ENCODE measurements at regions not wholly inside any gene's neighbourhood (a gene's known extent, or its start where the extent isn't known, plus 50 kb on each side); places are given as distances from the start of the nearest gene placed in this dataset.

DNA sequence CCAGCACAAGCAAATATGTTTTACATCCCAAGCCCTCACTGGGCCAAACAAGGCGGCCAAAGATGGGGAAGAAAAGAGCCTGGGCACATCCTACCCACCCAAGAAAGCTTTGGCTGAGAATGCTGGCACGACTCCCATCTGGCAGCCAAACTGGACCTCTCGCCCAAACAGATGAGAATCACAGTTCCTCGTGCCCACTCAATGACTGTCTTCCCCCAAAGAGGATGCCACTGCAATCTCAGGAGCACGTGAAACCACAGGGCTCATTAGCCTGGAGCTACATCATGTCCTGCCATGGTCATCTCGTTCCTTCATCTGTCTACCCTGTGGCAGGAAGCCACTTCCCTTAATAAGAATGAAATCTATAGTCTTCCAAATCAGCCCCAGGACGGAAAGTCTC is 536.8 kb downstream of the BNC2 start:
- H3K4me3 ChIP-seq: no peak overlapping the region
- H3K79me2 ChIP-seq (ENCODE audit: low read depth): 0 out of 2 replicates have a peak, but pooled peaks cover 2% of the 10 kb centered on the region
- no peak overlapping the region for H3K27ac ChIP-seq
- H3K9me3 ChIP-seq (ENCODE audit: insufficient read depth, low read depth): no peaks in the 10 kb centered on the region
- H3K9me2 ChIP-seq (ENCODE audit: insufficient read depth): no peaks in the 10 kb centered on the region
- POLR2A ChIA-PET (ENCODE audit: unreplicated experiment): no interaction called here
- H4K20me1 ChIP-seq (ENCODE audit: insufficient read depth): no peaks in the 10 kb centered on the region
- CTCF ChIA-PET: no interaction called here
- H2AFZ ChIP-seq: no peak overlapping the region
- no peaks in the 10 kb centered on the region for H3K36me3 ChIP-seq (ENCODE audit: low read depth)
- H3K4me1 ChIP-seq (replicated peaks; ENCODE audit: insufficient read depth): peaks cover 34% of the 10 kb centered on the region
- H3K27me3 ChIP-seq (ENCODE audit: insufficient read depth, low read depth): no peaks in the 10 kb centered on the region
- BruUV-seq (replicated peaks): no TSS peak
- TF ChIP-seq, protein P1, sequence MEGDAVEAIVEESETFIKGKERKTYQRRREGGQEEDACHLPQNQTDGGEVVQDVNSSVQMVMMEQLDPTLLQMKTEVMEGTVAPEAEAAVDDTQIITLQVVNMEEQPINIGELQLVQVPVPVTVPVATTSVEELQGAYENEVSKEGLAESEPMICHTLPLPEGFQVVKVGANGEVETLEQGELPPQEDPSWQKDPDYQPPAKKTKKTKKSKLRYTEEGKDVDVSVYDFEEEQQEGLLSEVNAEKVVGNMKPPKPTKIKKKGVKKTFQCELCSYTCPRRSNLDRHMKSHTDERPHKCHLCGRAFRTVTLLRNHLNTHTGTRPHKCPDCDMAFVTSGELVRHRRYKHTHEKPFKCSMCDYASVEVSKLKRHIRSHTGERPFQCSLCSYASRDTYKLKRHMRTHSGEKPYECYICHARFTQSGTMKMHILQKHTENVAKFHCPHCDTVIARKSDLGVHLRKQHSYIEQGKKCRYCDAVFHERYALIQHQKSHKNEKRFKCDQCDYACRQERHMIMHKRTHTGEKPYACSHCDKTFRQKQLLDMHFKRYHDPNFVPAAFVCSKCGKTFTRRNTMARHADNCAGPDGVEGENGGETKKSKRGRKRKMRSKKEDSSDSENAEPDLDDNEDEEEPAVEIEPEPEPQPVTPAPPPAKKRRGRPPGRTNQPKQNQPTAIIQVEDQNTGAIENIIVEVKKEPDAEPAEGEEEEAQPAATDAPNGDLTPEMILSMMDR (conservative IDR thresholded peaks at IDR 0.05): no peak
- no peak for TF ChIP-seq EZH2 (IDR thresholded peaks at IDR 0.05; ENCODE audit: low read depth)
- no peak for DNase-seq
- peaks cover 23% of the 10 kb centered on the region for H3F3A ChIP-seq (ENCODE audit: insufficient read depth, low read depth)
- H3K4me2 ChIP-seq: no peak overlapping the region
- intact Hi-C loops (cut with micrococcal nuclease; ENCODE audit: unreplicated experiment): no loop called here

GRCh38 chr9:16335788-16336580 is 534.5 kb downstream of the BNC2 start:
- Histone ChIP-seq H3K27ac (peak overlapping the region; percentile 100), H3K36me3 (ENCODE audit: low read depth) (no peaks in the 10 kb centered on the region), H3K79me2 (ENCODE audit: low read depth) (0 out of 2 replicates have a peak, but pooled peaks cover 5% of the 10 kb centered on the region), H3F3A (ENCODE audit: insufficient read depth, low read depth) (peaks cover 27% of the 10 kb centered on the region), H3K4me3 (peak overlapping the region; percentile 35; the same call in 1 of the 2 replicates), H3K27me3 (ENCODE audit: insufficient read depth, low read depth) (no peaks in the 10 kb centered on the region), H3K4me1 (replicated peaks; ENCODE audit: insufficient read depth) (peaks cover 45% of the 10 kb centered on the region), H3K9me2 (ENCODE audit: insufficient read depth) (no peaks in the 10 kb centered on the region), H3K4me2 (peak overlapping the region; percentile 65), H3K9me3 (ENCODE audit: insufficient read depth, low read depth) (no peaks in the 10 kb centered on the region), H4K20me1 (ENCODE audit: insufficient read depth) (no peaks in the 10 kb centered on the region), H2AFZ (0 out of 2 replicates have a peak overlapping the region, but pooled peaks have one; percentile 11)
- TF ChIP-seq, protein P1 (conservative IDR thresholded peaks at IDR 0.05): no peak
- no peak for TF ChIP-seq EZH2 (IDR thresholded peaks at IDR 0.05; ENCODE audit: low read depth)
- DNase-seq: peak; percentile 82 to 98
- POLR2A ChIA-PET (ENCODE audit: unreplicated experiment): interaction anchor here (0.6 to 0.7 kb wide), 3 partner anchors 28 to 1104 kb away, joined by 3 to 8 read pairs (median 6); no protein-coding TSS in a partner anchor
- intact Hi-C loops (cut with micrococcal nuclease; ENCODE audit: unreplicated experiment): loop anchor here (1.0 to 5.0 kb wide), 7 partner anchors 32 to 390 kb away; no protein-coding TSS in a partner anchor
- BruUV-seq (replicated peaks): TSS peak; percentile 13
- CTCF ChIA-PET: no interaction called here

- BruUV-seq (replicated peaks): TSS peak; percentile 75
- Histone ChIP-seq H3K9me3 (ENCODE audit: insufficient read depth, low read depth) (no peaks in the 10 kb centered on the region), H3F3A (ENCODE audit: insufficient read depth, low read depth) (peaks cover 27% of the 10 kb centered on the region), H3K4me3 (no peak overlapping the region; the same call in 1 of the 2 replicates), H4K20me1 (ENCODE audit: insufficient read depth) (no peaks in the 10 kb centered on the region), H3K9me2 (ENCODE audit: insufficient read depth) (no peaks in the 10 kb centered on the region), H3K4me2 (peak overlapping the region; percentile 65), H3K79me2 (ENCODE audit: low read depth) (0 out of 2 replicates have a peak, but pooled peaks cover 5% of the 10 kb centered on the region), H3K27ac (peak overlapping the region; percentile 100), H3K27me3 (ENCODE audit: insufficient read depth, low read depth) (no peaks in the 10 kb centered on the region), H2AFZ (no peak overlapping the region), H3K36me3 (ENCODE audit: low read depth) (no peaks in the 10 kb centered on the region), H3K4me1 (replicated peaks; ENCODE audit: insufficient read depth) (peaks cover 51% of the 10 kb centered on the region)
- POLR2A ChIA-PET (ENCODE audit: unreplicated experiment): interaction anchor here (0.6 to 0.7 kb wide), 2 partner anchors 1027 to 1105 kb away, joined by 3 to 5 read pairs; no protein-coding TSS in a partner anchor
- intact Hi-C loops (cut with micrococcal nuclease; ENCODE audit: unreplicated experiment): loop anchor here (1.0 to 5.0 kb wide), 9 partner anchors 31 to 389 kb away; no protein-coding TSS in a partner anchor
- DNase-seq: no peak
- CTCF ChIA-PET: no interaction called here
- TF ChIP-seq, protein P1 (conservative IDR thresholded peaks at IDR 0.05): no peak
- TF ChIP-seq EZH2 (IDR thresholded peaks at IDR 0.05; ENCODE audit: low read depth): no peak
Measured at GRCh38 chr9:16336833-16337232, 533.6 kb downstream of the BNC2 start.
